ENCODE measurements at regions not wholly inside any gene's neighbourhood (a gene's known extent, or its start where the extent isn't known, plus 50 kb on each side); places are given as distances from the start of the nearest gene placed in this dataset.

DNA sequence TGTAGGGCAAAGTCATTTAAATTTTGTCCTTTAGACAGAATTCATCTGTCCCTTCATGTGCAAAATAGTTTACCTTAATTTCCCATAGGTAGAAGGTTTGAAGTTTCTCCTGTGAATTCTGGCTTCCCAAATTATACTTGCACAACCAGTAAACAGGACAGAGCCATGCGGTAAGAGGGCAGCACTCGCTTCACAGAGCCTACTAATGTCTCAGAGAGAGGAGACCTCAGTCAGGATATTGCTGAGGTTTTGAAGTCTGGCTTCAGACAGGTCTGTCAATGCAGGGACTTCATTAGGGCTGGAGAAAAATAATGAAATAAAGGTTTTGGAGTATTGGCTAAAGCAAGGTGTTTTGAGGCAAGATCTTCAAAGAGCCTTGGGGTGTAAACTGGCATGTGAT is 91.4 kb downstream of the ANXA1 start:
- Histone ChIP-seq H3F3A (ENCODE audit: insufficient read depth) (no peaks in the 10 kb centered on the region), H3K4me2 (ENCODE audit: low read depth, low read length, poor library complexity, severe bottlenecking) (no peak overlapping the region), H4K20me1 (ENCODE audit: low read depth, low read length) (no peaks in the 10 kb centered on the region), H3K9me3 (ENCODE audit: insufficient read depth, low read length) (no peaks in the 10 kb centered on the region), H3K27me3 (ENCODE audit: low read length) (no peaks in the 10 kb centered on the region), H3K36me3 (ENCODE audit: low read length) (no peaks in the 10 kb centered on the region), H3K79me2 (ENCODE audit: insufficient read depth, low read length) (no peaks in the 10 kb centered on the region), H3K9me2 (replicated peaks; ENCODE audit: insufficient read depth, low read length) (no peaks in the 10 kb centered on the region), H3K4me3 (ENCODE audit: insufficient read depth, low read length, poor library complexity, severe bottlenecking) (no peak overlapping the region), H3K9ac (ENCODE audit: low read length) (no peak overlapping the region), H2AFZ (ENCODE audit: low read depth, low read length, severe bottlenecking) (no peak overlapping the region), H3K27ac (ENCODE audit: low read depth, low read length) (no peak overlapping the region)
- TF ChIP-seq, protein P1, sequence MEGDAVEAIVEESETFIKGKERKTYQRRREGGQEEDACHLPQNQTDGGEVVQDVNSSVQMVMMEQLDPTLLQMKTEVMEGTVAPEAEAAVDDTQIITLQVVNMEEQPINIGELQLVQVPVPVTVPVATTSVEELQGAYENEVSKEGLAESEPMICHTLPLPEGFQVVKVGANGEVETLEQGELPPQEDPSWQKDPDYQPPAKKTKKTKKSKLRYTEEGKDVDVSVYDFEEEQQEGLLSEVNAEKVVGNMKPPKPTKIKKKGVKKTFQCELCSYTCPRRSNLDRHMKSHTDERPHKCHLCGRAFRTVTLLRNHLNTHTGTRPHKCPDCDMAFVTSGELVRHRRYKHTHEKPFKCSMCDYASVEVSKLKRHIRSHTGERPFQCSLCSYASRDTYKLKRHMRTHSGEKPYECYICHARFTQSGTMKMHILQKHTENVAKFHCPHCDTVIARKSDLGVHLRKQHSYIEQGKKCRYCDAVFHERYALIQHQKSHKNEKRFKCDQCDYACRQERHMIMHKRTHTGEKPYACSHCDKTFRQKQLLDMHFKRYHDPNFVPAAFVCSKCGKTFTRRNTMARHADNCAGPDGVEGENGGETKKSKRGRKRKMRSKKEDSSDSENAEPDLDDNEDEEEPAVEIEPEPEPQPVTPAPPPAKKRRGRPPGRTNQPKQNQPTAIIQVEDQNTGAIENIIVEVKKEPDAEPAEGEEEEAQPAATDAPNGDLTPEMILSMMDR (IDR thresholded peaks at IDR 0.05; ENCODE audit: insufficient read depth, low read length, poor library complexity, severe bottlenecking) = no peak
- no peak for TF ChIP-seq EZH2phosphoT487 (conservative IDR thresholded peaks at IDR 0.05; ENCODE audit: low read length)

DNA sequence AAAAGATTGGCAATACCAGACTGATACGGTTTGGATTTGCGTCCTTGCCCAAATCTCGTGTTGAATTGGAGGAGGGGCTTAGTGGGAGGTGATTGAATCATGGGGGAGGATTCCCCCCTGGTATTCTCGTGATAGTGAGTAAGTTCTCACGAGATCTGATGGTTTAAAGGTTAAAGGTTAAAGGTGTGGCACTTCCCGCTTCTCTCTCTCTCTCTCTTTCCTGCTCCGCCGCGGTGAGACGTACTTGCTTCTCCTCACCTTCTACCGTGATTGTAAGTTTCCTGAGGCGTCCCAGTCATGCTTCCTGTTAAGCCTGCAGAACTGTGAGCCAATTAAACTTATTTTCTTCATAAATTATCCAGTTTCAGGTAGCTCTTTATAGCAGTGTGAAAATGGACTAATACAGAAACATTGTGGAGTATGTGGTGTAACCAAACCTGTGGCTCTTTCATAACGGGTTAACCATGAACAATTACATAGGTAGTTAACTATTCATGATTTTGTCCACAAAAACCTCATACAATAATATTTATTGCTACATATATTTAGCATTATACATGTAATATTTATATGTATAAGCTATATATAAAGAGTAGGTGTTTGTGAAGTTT is 107.5 kb downstream of the ANXA1 start:
- H3K4me2 ChIP-seq (ENCODE audit: low read depth, low read length, poor library complexity, severe bottlenecking) = no peak overlapping the region
- H3K9me2 ChIP-seq (replicated peaks; ENCODE audit: insufficient read depth, low read length) = no peaks in the 10 kb centered on the region; the same call in 1 of the 2 replicates

DNA sequence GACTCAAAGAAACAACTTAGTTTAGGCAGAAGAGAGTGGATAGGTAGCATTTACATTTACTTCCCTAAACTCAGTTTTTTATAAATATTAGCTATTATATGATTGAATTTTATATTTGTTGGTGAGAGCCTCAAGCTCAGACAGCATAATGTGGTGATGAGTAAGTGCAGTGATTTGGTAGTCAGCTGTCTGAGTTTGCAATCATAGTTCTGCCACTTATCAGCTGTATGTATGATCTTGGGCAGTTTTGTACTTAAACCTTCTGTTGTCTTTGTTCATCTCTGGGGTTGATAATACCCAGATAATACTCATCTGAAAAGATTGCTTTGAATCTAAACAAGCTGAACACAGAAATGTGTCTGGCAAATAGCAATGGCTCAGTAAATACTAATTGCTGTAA is 108.8 kb downstream of the ANXA1 start:
- Histone ChIP-seq H3K9ac (ENCODE audit: low read length) (no peak overlapping the region), H3K9me3 (ENCODE audit: insufficient read depth, low read length) (no peaks in the 10 kb centered on the region), H2AFZ (ENCODE audit: low read depth, low read length, severe bottlenecking) (no peak overlapping the region), H3K79me2 (ENCODE audit: insufficient read depth, low read length) (no peaks in the 10 kb centered on the region), H3K4me3 (ENCODE audit: insufficient read depth, low read length, poor library complexity, severe bottlenecking) (no peak overlapping the region), H3K4me2 (ENCODE audit: low read depth, low read length, poor library complexity, severe bottlenecking) (no peak overlapping the region), H3K9me2 (replicated peaks; ENCODE audit: insufficient read depth, low read length) (no peaks in the 10 kb centered on the region; the same call in 1 of the 2 replicates), H3K27me3 (ENCODE audit: low read length) (no peaks in the 10 kb centered on the region), H4K20me1 (ENCODE audit: low read depth, low read length) (no peaks in the 10 kb centered on the region), H3K27ac (ENCODE audit: low read depth, low read length) (no peak overlapping the region), H3K36me3 (ENCODE audit: low read length) (no peaks in the 10 kb centered on the region), H3F3A (ENCODE audit: insufficient read depth) (no peaks in the 10 kb centered on the region)
- TF ChIP-seq, protein P1 (IDR thresholded peaks at IDR 0.05; ENCODE audit: insufficient read depth, low read length, poor library complexity, severe bottlenecking) = no peak
- TF ChIP-seq EZH2phosphoT487 (conservative IDR thresholded peaks at IDR 0.05; ENCODE audit: low read length) = no peak

More for the DNA sequence above, 107.5 kb downstream of the ANXA1 start:
- Histone ChIP-seq H3K36me3 (ENCODE audit: low read length) (no peaks in the 10 kb centered on the region), H3K4me3 (ENCODE audit: insufficient read depth, low read length, poor library complexity, severe bottlenecking) (no peak overlapping the region), H3F3A (ENCODE audit: insufficient read depth) (no peaks in the 10 kb centered on the region), H3K79me2 (ENCODE audit: insufficient read depth, low read length) (no peaks in the 10 kb centered on the region), H3K27me3 (ENCODE audit: low read length) (no peaks in the 10 kb centered on the region), H4K20me1 (ENCODE audit: low read depth, low read length) (no peaks in the 10 kb centered on the region), H3K27ac (ENCODE audit: low read depth, low read length) (no peak overlapping the region), H2AFZ (ENCODE audit: low read depth, low read length, severe bottlenecking) (no peak overlapping the region), H3K9me3 (ENCODE audit: insufficient read depth, low read length) (no peaks in the 10 kb centered on the region), H3K9ac (ENCODE audit: low read length) (no peak overlapping the region)
- no peak for TF ChIP-seq EZH2phosphoT487 (conservative IDR thresholded peaks at IDR 0.05; ENCODE audit: low read length)
- TF ChIP-seq, protein P1 (IDR thresholded peaks at IDR 0.05; ENCODE audit: insufficient read depth, low read length, poor library complexity, severe bottlenecking) = no peak

Data from SU-DHL-6 (cell line).